DND-41 (cell line): ENCODE measurements at regions not wholly inside any gene's neighbourhood (a gene's known extent, or its start where the extent isn't known, plus 50 kb on each side); places are given as distances from the start of the nearest gene placed in this dataset.

Experiments
- ATAC-seq: fragments of 200-7000 bp; cut with Tn5 transposase; 3 replicates; pipeline ENCODE4 v1.9.1; 2021; ENCODE audit warnings: low read depth; ENCODE audit not compliant: insufficient read depth
- DNase-seq: peaks from one replicate; pipeline ENCODE4 v3.0.0-alpha.2; 2020
- H2AFZ ChIP-seq: 2 replicates; pipeline ENCODE4 v1.6.0; 2012; ENCODE audit warnings: low read depth, low read length
- H3K27ac ChIP-seq: 2 replicates; pipeline ENCODE4 v1.5.1; 2012; ENCODE audit warnings: low read length, inconsistent platforms
- H3K27me3 ChIP-seq: fragments of 200-600 bp; sonication (generic); 2 replicates; pipeline ENCODE4 v1.6.0; 2012; ENCODE audit warnings: low read length, mild to moderate bottlenecking, inconsistent platforms; ENCODE audit not compliant: insufficient read depth, poor library complexity
- H3K36me3 ChIP-seq: 2 replicates; pipeline ENCODE4 v1.5.1; 2012; ENCODE audit warnings: low read length, inconsistent platforms; ENCODE audit not compliant: insufficient read depth
- H3K4me1 ChIP-seq: 2 replicates; pipeline ENCODE4 v1.5.1; 2012; ENCODE audit warnings: mild to moderate bottlenecking, low read length; ENCODE audit not compliant: insufficient read depth
- H3K4me2 ChIP-seq: 2 replicates; pipeline ENCODE4 v1.6.0; 2012; ENCODE audit warnings: mild to moderate bottlenecking, moderate library complexity, low read length, inconsistent platforms; ENCODE audit not compliant: insufficient read depth
- H3K4me3 ChIP-seq, 2 experiments: fragments of 200-600 bp in 1 of 2; shearing (Covaris generic) in 1 of 2; 2 replicates each; pipeline ENCODE4 v1.5.1; 2012 to 2016; ENCODE audit warnings: inconsistent platforms in 2 of 2, low read length in 2 of 2, mild to moderate bottlenecking in 2 of 2, low read depth in 1 of 2, moderate library complexity in 1 of 2
- H3K79me2 ChIP-seq: 2 replicates; pipeline ENCODE4 v1.6.0; 2012; ENCODE audit warnings: low read length, inconsistent platforms; ENCODE audit not compliant: insufficient read depth
- H3K9ac ChIP-seq: 2 replicates; pipeline ENCODE4 v1.6.0; 2012; ENCODE audit warnings: low read depth, mild to moderate bottlenecking, inconsistent platforms, low read length, moderate library complexity
- H3K9me3 ChIP-seq: 2 replicates; pipeline ENCODE4 v1.5.1; 2012; ENCODE audit warnings: low read length, moderate library complexity, mild to moderate bottlenecking, inconsistent platforms; ENCODE audit not compliant: insufficient read depth, severe bottlenecking
- H4K20me1 ChIP-seq: 2 replicates; pipeline ENCODE4 v1.6.0; 2012; ENCODE audit warnings: low read length; ENCODE audit not compliant: insufficient read depth
- CTCF ChIP-seq: IDR thresholded peaks from 2 replicates; pipeline ENCODE4 v1.5.1; 2012; ENCODE audit warnings: borderline replicate concordance, low read length, moderate library complexity, mild to moderate bottlenecking; ENCODE audit not compliant: poor library complexity, severe bottlenecking; ENCODE audit errors: extremely low read depth
- EZH2 ChIP-seq: IDR thresholded peaks from 3 replicates; pipeline ENCODE4 v1.6.1; 2012; ENCODE audit warnings: borderline replicate concordance, low read depth, mild to moderate bottlenecking, moderate library complexity, low read length, inconsistent platforms; ENCODE audit not compliant: severe bottlenecking

- DNase-seq = no peak
- no peaks in the 10 kb centered on the region; the same call in 1 of the 2 replicates for H4K20me1 ChIP-seq
- no peak overlapping the region for H3K27ac ChIP-seq
- no peak overlapping the region for H3K4me2 ChIP-seq
- TF ChIP-seq CTCF (no peak), EZH2 (no peak)
- H3K27me3 ChIP-seq = peaks cover 3% of the 10 kb centered on the region
- no peak overlapping the region for H2AFZ ChIP-seq
- H3K79me2 ChIP-seq = no peaks in the 10 kb centered on the region
- H3K4me3 ChIP-seq = no peak overlapping the region
- H3K9ac ChIP-seq = no peak overlapping the region
- no peak for ATAC-seq
- no peaks in the 10 kb centered on the region for H3K36me3 ChIP-seq
- no peaks in the 10 kb centered on the region for H3K9me3 ChIP-seq
- H3K4me1 ChIP-seq = no peaks in the 10 kb centered on the region
Measured at GRCh38 chr10:131559450-131559911, 248.0 kb upstream of the TCERG1L start.

- Histone ChIP-seq H3K27me3 (peaks cover 3% of the 10 kb centered on the region), H3K4me1 (no peaks in the 10 kb centered on the region), H4K20me1 (no peaks in the 10 kb centered on the region; the same call in 1 of the 2 replicates), H2AFZ (no peak overlapping the region), H3K9ac (no peak overlapping the region), H3K9me3 (no peaks in the 10 kb centered on the region), H3K4me3 (no peak overlapping the region), H3K36me3 (no peaks in the 10 kb centered on the region), H3K4me2 (no peak overlapping the region), H3K79me2 (no peaks in the 10 kb centered on the region), H3K27ac (no peak overlapping the region)
- no peak for TF ChIP-seq EZH2
- no peak for TF ChIP-seq CTCF
- no peak for DNase-seq
- no peak for ATAC-seq
Measured at GRCh38 chr10:131560166-131560565, 248.6 kb upstream of the TCERG1L start.

GRCh38 chr10:131560706-131561355 lies 249.3 kb upstream of the TCERG1L start:
- ATAC-seq (no peak), DNase-seq (no peak)
- H3K9ac ChIP-seq = no peak overlapping the region
- no peaks in the 10 kb centered on the region for H3K36me3 ChIP-seq
- no peaks in the 10 kb centered on the region for H3K79me2 ChIP-seq
- H3K27ac ChIP-seq = no peak overlapping the region
- no peak overlapping the region for H3K4me2 ChIP-seq
- H3K9me3 ChIP-seq = peaks cover 2% of the 10 kb centered on the region
- TF ChIP-seq CTCF = no peak
- no peak for TF ChIP-seq EZH2
- peaks cover 3% of the 10 kb centered on the region for H3K27me3 ChIP-seq
- no peak overlapping the region for H2AFZ ChIP-seq
- H3K4me3 ChIP-seq = no peak overlapping the region
- H4K20me1 ChIP-seq = no peaks in the 10 kb centered on the region; the same call in 1 of the 2 replicates
- no peaks in the 10 kb centered on the region for H3K4me1 ChIP-seq

- Histone ChIP-seq H3K9me3 (peaks cover 2% of the 10 kb centered on the region), H3K36me3 (no peaks in the 10 kb centered on the region), H3K4me3 (no peak overlapping the region), H3K4me1 (no peaks in the 10 kb centered on the region), H3K27ac (no peak overlapping the region), H3K27me3 (peaks cover 3% of the 10 kb centered on the region), H4K20me1 (no peaks in the 10 kb centered on the region), H3K79me2 (no peaks in the 10 kb centered on the region), H3K9ac (no peak overlapping the region), H3K4me2 (no peak overlapping the region), H2AFZ (no peak overlapping the region)
- DNase-seq (no peak), ATAC-seq (no peak)
- TF ChIP-seq EZH2 = no peak
- no peak for TF ChIP-seq CTCF
Measured at GRCh38 chr10:131561897-131562296, 250.4 kb upstream of the TCERG1L start.
